Adrenal gland (tissue), 9 donors: ENCODE measurements at regions not wholly inside any gene's neighbourhood (a gene's known extent, or its start where the extent isn't known, plus 50 kb on each side); places are given as distances from the start of the nearest gene placed in this dataset.

Experiments used
- DNase-seq, 7 donors: peaks; one replicate each; pipeline ENCODE4 v3.0.0-alpha.2; 2019 to 2020
- H3K27ac ChIP-seq, 5 donors: fragments of 200-600 bp; sonication (generic) in 4 of 5; 1 replicate in 3 of 5; 2 replicates in 2 of 5; pipeline versions ENCODE4 v1.5.1 to v1.8.0; 2016 to 2020; ENCODE audit warnings: mild to moderate bottlenecking in 1 of 5
- H3K27me3 ChIP-seq: fragments of 200-600 bp; 2 replicates; pipeline ENCODE4 v1.8.0; 2021
- H3K36me3 ChIP-seq, 2 donors: fragments of 200-600 bp; replicated peaks in 1 of 2; 1 replicate in 1 of 2; 2 replicates in 1 of 2; pipeline versions ENCODE4 v1.5.1 to v1.8.0; 2018 to 2022
- H3K4me1 ChIP-seq, 2 donors: fragments of 200-600 bp; replicated peaks in 1 of 2; 1 replicate in 1 of 2; 2 replicates in 1 of 2; pipeline versions ENCODE4 v1.5.1 to v1.8.0; 2018 to 2021
- H3K4me3 ChIP-seq, 4 donors: fragments of 200-600 bp; sonication (generic) in 3 of 4; one replicate each; pipeline ENCODE4 v1.5.1; 2016 to 2018
- H3K9me3 ChIP-seq, 3 donors: fragments of 200-600 bp; sonication (generic) in 1 of 3; replicated peaks in 1 of 3; 1 replicate in 2 of 3; 2 replicates in 1 of 3; pipeline versions ENCODE4 v1.5.1 to v1.8.0; 2016 to 2021
- POLR2A ChIP-seq, 2 donors: fragments of 450-650 bp; IDR thresholded peaks; one replicate each; pipeline ENCODE4 v1.6.1; 2017; ENCODE audit warnings: antibody characterized with exemption in 2 of 2, mild to moderate bottlenecking in 2 of 2, moderate library complexity in 1 of 2
- WGBS, 4 donors: extraction: QIAGEN DNeasy Blood & Tissue Kit in 2 of 4; methylation state at CpG; one replicate each; pipeline versions ENCODE4 v1.1.5 to v1.1.7; 2013 to 2017; 5-methylcytosine and 5-hydroxymethylcytosine counted together
- intact Hi-C, 2 donors: fragments of 100-400 bp; cut with DNase I; formaldehyde crosslinking; loops; one replicate each; pipeline versions ENCODE4 v1.14.1 to v1.15.0; 2022 to 2023
- TF ChIP-seq, protein P1 (sequence below), 6 experiments: fragments of 450-650 bp in 4 of 6; fragments of 200-600 bp in 2 of 6; sonication (generic) in 1 of 6; IDR thresholded peaks; 1 replicate in 5 of 6; 2 replicates in 1 of 6; pipeline versions ENCODE4 v1.5.1 to v1.8.0; 2016 to 2021; ENCODE audit warnings: antibody characterized with exemption in 6 of 6, mild to moderate bottlenecking in 2 of 6, moderate library complexity in 1 of 6
- donor health status: healthy with polysubstance abuse.
- donor health status: Bipolar disorder and iron deficiency.
- donor health status: DM: yes; HTN: yes; CAD: no.
- donor health status: DM: no; HTN: no; CAD: no.
- donor health status: DM: no; HTN: no; CAD: no.

DNA sequence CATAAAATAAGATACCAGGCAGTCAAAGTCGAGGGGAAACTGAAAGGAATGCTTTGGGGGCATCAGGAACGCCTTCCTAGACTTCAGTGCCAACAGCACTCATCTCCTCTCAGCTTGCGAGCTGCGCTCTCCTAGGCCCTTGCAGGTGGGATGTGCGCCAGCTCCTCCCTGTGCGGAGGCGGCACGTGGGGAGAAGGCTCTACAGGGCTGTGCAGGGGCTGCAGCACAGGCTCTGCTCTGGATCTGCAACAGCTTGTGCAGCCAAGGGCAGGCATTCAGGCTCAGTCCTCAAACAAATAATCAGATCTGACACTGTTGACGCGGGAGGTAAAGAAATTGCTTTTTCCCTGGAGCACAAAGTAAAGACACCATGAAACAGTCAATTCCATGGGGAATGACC is 144.8 kb downstream of the TTLL2 start:
- H3K9me3 ChIP-seq: no peaks in the 10 kb centered on the region
- no peaks in the 10 kb centered on the region for H3K36me3 ChIP-seq
- H3K27ac ChIP-seq: no peak overlapping the region
- H3K4me3 ChIP-seq: no peak overlapping the region
- intact Hi-C loops: loop anchor here in 1 of 2 donors (10.0 kb wide), 1 partner anchor 425 kb away; no protein-coding TSS in a partner anchor
- DNase-seq: no peak
- H3K27me3 ChIP-seq: no peaks in the 10 kb centered on the region
- no peaks in the 10 kb centered on the region for H3K4me1 ChIP-seq
- TF ChIP-seq POLR2A (IDR thresholded peaks at IDR 0.05): no peak
- TF ChIP-seq, protein P1, sequence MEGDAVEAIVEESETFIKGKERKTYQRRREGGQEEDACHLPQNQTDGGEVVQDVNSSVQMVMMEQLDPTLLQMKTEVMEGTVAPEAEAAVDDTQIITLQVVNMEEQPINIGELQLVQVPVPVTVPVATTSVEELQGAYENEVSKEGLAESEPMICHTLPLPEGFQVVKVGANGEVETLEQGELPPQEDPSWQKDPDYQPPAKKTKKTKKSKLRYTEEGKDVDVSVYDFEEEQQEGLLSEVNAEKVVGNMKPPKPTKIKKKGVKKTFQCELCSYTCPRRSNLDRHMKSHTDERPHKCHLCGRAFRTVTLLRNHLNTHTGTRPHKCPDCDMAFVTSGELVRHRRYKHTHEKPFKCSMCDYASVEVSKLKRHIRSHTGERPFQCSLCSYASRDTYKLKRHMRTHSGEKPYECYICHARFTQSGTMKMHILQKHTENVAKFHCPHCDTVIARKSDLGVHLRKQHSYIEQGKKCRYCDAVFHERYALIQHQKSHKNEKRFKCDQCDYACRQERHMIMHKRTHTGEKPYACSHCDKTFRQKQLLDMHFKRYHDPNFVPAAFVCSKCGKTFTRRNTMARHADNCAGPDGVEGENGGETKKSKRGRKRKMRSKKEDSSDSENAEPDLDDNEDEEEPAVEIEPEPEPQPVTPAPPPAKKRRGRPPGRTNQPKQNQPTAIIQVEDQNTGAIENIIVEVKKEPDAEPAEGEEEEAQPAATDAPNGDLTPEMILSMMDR (IDR thresholded peaks at IDR 0.05): no peak
- WGBS, 4 donors: 76 to 81% (median 79%) methylated on average over 6 to 10 of the region's 10 CpGs

DNA sequence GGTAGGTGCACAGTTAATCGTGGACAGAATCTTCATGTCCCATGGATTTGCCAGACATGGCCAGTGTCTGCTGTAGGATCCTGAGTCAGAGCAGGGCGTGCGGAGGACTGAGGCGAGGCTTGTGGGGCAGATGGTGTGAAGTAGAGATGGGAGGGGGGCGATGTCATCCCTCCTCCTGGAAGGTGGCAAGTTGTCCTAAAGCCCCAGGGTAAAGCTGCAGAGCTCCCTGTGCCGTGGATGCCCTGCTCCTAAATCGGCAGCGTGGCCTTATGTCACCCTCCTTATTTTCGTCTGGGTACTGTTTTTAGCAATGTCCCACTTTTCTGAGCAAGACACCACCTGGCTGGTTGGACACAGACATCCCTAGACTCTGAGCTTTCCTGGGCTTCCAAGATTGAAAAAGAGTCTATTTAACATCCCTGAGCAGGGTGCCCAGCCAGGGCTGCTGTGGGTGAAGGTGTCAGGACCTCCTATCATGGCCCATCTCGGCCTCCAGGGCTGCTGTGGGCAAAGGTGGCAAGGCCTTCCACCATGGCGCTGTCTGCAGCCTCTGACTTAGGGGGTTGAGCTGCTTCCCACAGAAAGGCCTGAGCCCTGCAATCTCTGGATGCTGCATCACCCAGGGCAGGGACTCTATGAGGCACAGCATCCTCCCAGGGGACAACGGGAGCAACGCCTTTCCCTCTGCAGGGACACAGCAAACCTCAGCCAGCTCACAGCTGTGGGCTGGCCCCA is 145.4 kb downstream of the TTLL2 start:
- no peak for DNase-seq
- H3K4me1 ChIP-seq: no peaks in the 10 kb centered on the region
- H3K36me3 ChIP-seq: no peaks in the 10 kb centered on the region
- H3K27ac ChIP-seq: no peak overlapping the region
- intact Hi-C loops: loop anchor here in 1 of 2 donors (10.0 kb wide), 1 partner anchor 425 kb away; no protein-coding TSS in a partner anchor
- WGBS, 4 donors: 79 to 89% (median 84%) methylated on average over 10 to 13 of the region's 13 CpGs
- H3K4me3 ChIP-seq: no peak overlapping the region
- no peaks in the 10 kb centered on the region for H3K9me3 ChIP-seq
- no peak for TF ChIP-seq POLR2A (IDR thresholded peaks at IDR 0.05)
- TF ChIP-seq, protein P1 (IDR thresholded peaks at IDR 0.05): no peak
- H3K27me3 ChIP-seq: no peaks in the 10 kb centered on the region

DNA sequence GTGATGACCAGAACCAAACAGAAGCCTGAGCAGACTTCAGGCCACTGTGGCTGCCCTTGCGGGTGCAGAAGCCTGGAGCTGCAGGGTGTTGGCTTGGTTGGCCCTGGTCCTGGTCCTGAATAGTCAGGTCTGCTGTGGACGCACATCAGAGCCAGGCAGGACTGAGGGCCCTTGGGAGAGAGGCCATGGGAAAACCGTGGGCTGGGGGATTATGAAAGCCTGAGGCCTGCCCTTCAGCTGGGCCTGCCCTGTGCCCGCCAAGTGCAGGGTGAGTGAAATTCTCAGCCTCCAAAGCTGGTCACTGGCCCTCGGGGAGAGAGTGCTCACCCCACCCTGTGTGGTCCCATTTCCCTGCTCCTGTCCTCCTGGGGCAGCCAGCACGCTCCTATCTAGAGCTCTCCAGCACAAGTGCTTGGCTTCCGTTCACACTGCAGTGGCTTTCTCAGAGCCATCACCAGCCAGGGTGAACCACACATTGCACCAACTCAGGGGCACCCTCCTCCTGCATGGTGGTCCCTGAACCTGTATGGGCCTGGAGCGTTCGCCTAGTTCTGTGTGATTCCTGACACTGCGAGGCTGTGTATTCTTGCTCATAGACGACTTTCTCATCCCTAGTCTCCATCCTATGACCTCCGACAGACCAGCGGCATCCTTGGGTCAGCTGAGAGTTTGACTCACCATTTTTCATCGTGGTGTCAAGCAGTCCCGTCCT is 146.1 kb downstream of the TTLL2 start:
- Histone ChIP-seq H3K27ac (no peak overlapping the region), H3K9me3 (no peaks in the 10 kb centered on the region), H3K4me3 (no peak overlapping the region), H3K4me1 (no peaks in the 10 kb centered on the region), H3K36me3 (no peaks in the 10 kb centered on the region), H3K27me3 (no peaks in the 10 kb centered on the region)
- intact Hi-C loops: loop anchor here in 1 of 2 donors (10.0 kb wide), 1 partner anchor 424 kb away; no protein-coding TSS in a partner anchor
- no peak for TF ChIP-seq POLR2A (IDR thresholded peaks at IDR 0.05)
- TF ChIP-seq, protein P1 (IDR thresholded peaks at IDR 0.05): no peak
- WGBS, 4 donors: 74 to 82% (median 78%) methylated on average over 12 to 15 of the region's 15 CpGs
- DNase-seq: no peak

DNA sequence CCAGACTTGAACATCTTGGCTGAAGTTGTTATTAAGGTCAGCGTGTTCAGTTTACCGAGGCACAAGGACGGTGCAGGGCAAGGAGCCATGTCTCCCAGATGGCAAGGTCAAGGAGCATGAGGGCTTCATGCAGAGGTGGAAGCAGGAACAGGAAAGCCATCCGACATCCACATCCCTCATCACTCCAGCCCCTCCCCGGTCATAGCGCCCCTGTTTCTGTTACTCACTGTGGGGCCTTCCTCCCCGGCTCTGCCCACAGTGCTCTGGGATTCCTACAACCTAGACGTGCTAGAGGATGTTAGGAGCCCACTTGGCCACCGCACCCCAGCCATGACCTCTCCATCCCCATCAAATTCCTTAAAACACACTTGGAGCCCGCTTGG is 146.7 kb downstream of the TTLL2 start:
- DNase-seq: no peak
- no peaks in the 10 kb centered on the region for H3K4me1 ChIP-seq
- no peaks in the 10 kb centered on the region for H3K9me3 ChIP-seq
- no peak overlapping the region for H3K27ac ChIP-seq
- no peak for TF ChIP-seq POLR2A (IDR thresholded peaks at IDR 0.05)
- TF ChIP-seq, protein P1 (IDR thresholded peaks at IDR 0.05): no peak
- H3K36me3 ChIP-seq: no peaks in the 10 kb centered on the region
- H3K27me3 ChIP-seq: no peaks in the 10 kb centered on the region
- intact Hi-C loops: loop anchor here in 1 of 2 donors (10.0 kb wide), 1 partner anchor 423 kb away; no protein-coding TSS in a partner anchor
- WGBS, 4 donors: 73 to 84% (median 80%) methylated on average over 10 of the region's 10 CpGs
- no peak overlapping the region for H3K4me3 ChIP-seq
